Activated T-helper 1 cell treated with anti-CD3 and anti-CD28 coated beads, Interleukin-12 subunit alpha, Interleukin-12 subunit beta, Interleukin-2, Interleukin-4 antibody, amounts not matched to agents 30 ng/mL and 10 ng/mL and 1 ng/mL, durations not matched to agents 14 hours and 24 hours and 36 hours (primary cell): ENCODE measurements at regions not wholly inside any gene's neighbourhood (a gene's known extent, or its start where the extent isn't known, plus 50 kb on each side); places are given as distances from the start of the nearest gene placed in this dataset.

ENCODE experiments used
- DNase-seq: peaks from one replicate; pipeline ENCODE4 v3.0.0; 2021; ENCODE audit warnings: low spot score
- H3K27ac Mint-ChIP-seq: one replicate; pipeline ENCODE4 v1.8.0; 2021; ENCODE audit warnings: mild to moderate bottlenecking, mixed read lengths
- H3K27me3 Mint-ChIP-seq: one replicate; pipeline ENCODE4 v1.8.0; 2022; ENCODE audit warnings: mild to moderate bottlenecking, moderate library complexity, mixed read lengths; ENCODE audit not compliant: insufficient read depth
- H3K36me3 Mint-ChIP-seq: one replicate; pipeline ENCODE4 v1.8.0; 2021; ENCODE audit warnings: low read depth, mixed read lengths
- H3K4me1 Mint-ChIP-seq: one replicate; pipeline ENCODE4 v1.8.0; 2021; ENCODE audit warnings: low read depth, mixed read lengths
- H3K4me3 Mint-ChIP-seq: one replicate; pipeline ENCODE4 v1.8.0; 2021; ENCODE audit warnings: mild to moderate bottlenecking, moderate library complexity, mixed read lengths
- H3K9me3 Mint-ChIP-seq: one replicate; pipeline ENCODE4 v1.8.0; 2021; ENCODE audit warnings: mixed read lengths
- intact Hi-C: fragments of 100-400 bp; cut with micrococcal nuclease; formaldehyde crosslinking; loops from one replicate; pipeline ENCODE4 v1.15.1; 2024

DNA sequence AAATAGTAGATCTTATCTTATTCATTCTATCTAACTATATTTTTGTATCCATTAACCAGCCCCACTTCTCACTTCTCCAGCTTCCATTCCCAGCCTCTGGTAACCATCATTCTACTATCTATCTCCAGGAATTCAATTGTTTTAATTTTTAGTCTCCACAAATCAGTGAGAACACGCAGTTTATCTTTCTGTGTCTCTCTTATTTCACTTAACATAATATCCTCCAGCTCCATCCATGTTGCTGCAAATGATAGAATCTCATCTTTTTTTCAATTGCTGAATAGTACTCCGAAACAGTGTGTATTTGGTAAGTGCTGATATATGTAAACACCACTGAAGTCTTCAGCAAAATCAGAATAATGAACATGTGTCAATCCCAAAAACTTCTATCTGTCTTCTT is 587.2 kb upstream of the ATP2B1 start:
- H3K36me3 Mint-ChIP-seq: no peaks in the 10 kb centered on the region
- intact Hi-C loops: no loop called here
- H3K27me3 Mint-ChIP-seq: peaks cover 2% of the 10 kb centered on the region
- no peak overlapping the region for H3K27ac Mint-ChIP-seq
- DNase-seq: no peak
- H3K4me3 Mint-ChIP-seq: no peak overlapping the region
- H3K4me1 Mint-ChIP-seq: peaks cover 13% of the 10 kb centered on the region
- H3K9me3 Mint-ChIP-seq: no peaks in the 10 kb centered on the region

GRCh38 chr12:90292183-90292582 is 583.5 kb upstream of the ATP2B1 start:
- no peak overlapping the region for H3K27ac Mint-ChIP-seq
- intact Hi-C loops: no loop called here
- peaks cover 1% of the 10 kb centered on the region for H3K36me3 Mint-ChIP-seq
- DNase-seq: no peak
- H3K27me3 Mint-ChIP-seq: peaks cover 2% of the 10 kb centered on the region
- H3K4me1 Mint-ChIP-seq: no peaks in the 10 kb centered on the region
- H3K9me3 Mint-ChIP-seq: peaks cover 16% of the 10 kb centered on the region
- no peak overlapping the region for H3K4me3 Mint-ChIP-seq

GRCh38 chr12:90290980-90291975 is 582.6 kb upstream of the ATP2B1 start:
- intact Hi-C loops: no loop called here
- Mint-ChIP-seq H3K9me3 (peaks cover 16% of the 10 kb centered on the region), H3K27ac (no peak overlapping the region), H3K4me1 (no peaks in the 10 kb centered on the region), H3K27me3 (no peaks in the 10 kb centered on the region), H3K36me3 (peaks cover 1% of the 10 kb centered on the region), H3K4me3 (no peak overlapping the region)
- DNase-seq: no peak

GRCh38 chr12:90287585-90287984 is 578.9 kb upstream of the ATP2B1 start:
- H3K27ac Mint-ChIP-seq: no peak overlapping the region
- H3K4me1 Mint-ChIP-seq: no peaks in the 10 kb centered on the region
- intact Hi-C loops: no loop called here
- no peak overlapping the region for H3K4me3 Mint-ChIP-seq
- DNase-seq: no peak
- peaks cover 1% of the 10 kb centered on the region for H3K36me3 Mint-ChIP-seq
- peaks cover 35% of the 10 kb centered on the region for H3K9me3 Mint-ChIP-seq
- peaks cover 3% of the 10 kb centered on the region for H3K27me3 Mint-ChIP-seq

DNA sequence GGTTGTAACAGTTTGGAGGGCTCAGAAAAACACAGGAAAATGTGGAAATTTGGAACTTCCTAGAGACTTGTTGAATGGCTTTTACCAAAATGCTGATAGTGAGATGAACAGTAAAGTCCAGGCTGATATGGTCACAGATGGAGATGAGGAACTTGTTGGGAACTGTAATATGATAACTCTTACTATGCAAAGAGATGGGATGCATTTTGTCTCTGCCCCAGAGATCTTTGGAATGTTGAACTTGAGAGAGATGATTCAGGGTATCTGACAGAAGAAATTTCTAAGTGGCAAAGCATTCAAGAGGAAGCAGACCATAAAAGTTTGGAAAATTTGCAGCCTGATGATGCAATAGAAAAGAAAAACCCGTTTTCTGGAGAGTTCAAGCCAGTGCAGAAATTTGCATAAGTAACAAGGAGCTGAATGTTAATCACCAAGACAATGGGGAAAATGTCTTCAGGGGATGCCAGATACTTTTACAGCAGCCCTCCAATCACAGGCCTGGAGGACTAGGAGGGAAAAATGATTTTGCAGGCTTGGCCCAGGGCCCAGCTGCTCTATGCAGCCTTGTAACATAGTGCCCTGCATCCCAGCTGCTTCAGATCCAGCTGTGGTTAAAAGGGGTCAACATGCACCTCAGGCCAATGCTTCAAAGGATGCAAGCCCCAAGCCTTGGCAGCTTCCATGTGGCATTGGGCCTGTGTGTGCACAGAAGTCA is 572.7 kb upstream of the ATP2B1 start:
- Mint-ChIP-seq H3K4me3 (no peak overlapping the region), H3K9me3 (peaks cover 33% of the 10 kb centered on the region), H3K27me3 (peaks cover 5% of the 10 kb centered on the region), H3K4me1 (peaks cover 7% of the 10 kb centered on the region), H3K36me3 (no peaks in the 10 kb centered on the region), H3K27ac (no peak overlapping the region)
- intact Hi-C loops: no loop called here
- DNase-seq: no peak

GRCh38 chr12:90280564-90281058 is 572.0 kb upstream of the ATP2B1 start:
- intact Hi-C loops: no loop called here
- DNase-seq: no peak
- H3K4me3 Mint-ChIP-seq: no peak overlapping the region
- H3K9me3 Mint-ChIP-seq: peaks cover 28% of the 10 kb centered on the region
- H3K27ac Mint-ChIP-seq: no peak overlapping the region
- H3K27me3 Mint-ChIP-seq: peaks cover 4% of the 10 kb centered on the region
- H3K4me1 Mint-ChIP-seq: peaks cover 7% of the 10 kb centered on the region
- H3K36me3 Mint-ChIP-seq: no peaks in the 10 kb centered on the region

GRCh38 chr12:90280033-90280432 is 571.4 kb upstream of the ATP2B1 start:
- H3K36me3 Mint-ChIP-seq: no peaks in the 10 kb centered on the region
- H3K9me3 Mint-ChIP-seq: peaks cover 25% of the 10 kb centered on the region
- H3K27ac Mint-ChIP-seq: no peak overlapping the region
- DNase-seq: no peak
- peaks cover 7% of the 10 kb centered on the region for H3K4me1 Mint-ChIP-seq
- H3K4me3 Mint-ChIP-seq: no peak overlapping the region
- peaks cover 2% of the 10 kb centered on the region for H3K27me3 Mint-ChIP-seq
- intact Hi-C loops: no loop called here

- Mint-ChIP-seq H3K9me3 (peaks cover 4% of the 10 kb centered on the region), H3K4me1 (peaks cover 2% of the 10 kb centered on the region), H3K36me3 (no peaks in the 10 kb centered on the region), H3K27me3 (peaks cover 9% of the 10 kb centered on the region), H3K4me3 (no peak overlapping the region), H3K27ac (no peak overlapping the region)
- no peak for DNase-seq
- intact Hi-C loops: no loop called here
These were observed 566.5 kb upstream of the ATP2B1 start for GRCh38 chr12:90275088-90275487.

DNA sequence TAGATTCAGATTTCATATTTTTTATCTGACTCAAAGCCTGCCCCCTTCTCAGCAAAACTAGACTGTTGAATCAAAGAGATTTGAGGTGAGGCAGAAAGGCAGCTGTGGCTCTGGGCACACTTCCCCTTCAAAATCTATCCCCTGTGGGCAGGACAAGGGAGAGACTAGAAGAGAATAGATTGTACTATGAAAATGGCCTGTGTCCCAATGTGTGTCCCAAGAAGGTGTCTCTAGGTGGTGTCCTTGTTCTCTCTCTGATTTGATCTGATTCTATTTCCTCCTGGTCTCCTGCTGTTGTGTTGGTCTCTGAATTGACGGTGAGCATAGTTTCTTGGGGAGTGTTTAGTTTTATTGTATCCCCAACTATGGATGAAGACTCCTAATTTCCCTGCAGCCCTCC is 565.8 kb upstream of the ATP2B1 start:
- H3K27ac Mint-ChIP-seq: no peak overlapping the region
- no peaks in the 10 kb centered on the region for H3K9me3 Mint-ChIP-seq
- H3K27me3 Mint-ChIP-seq: peaks cover 9% of the 10 kb centered on the region
- no peak overlapping the region for H3K4me3 Mint-ChIP-seq
- DNase-seq: no peak
- no peaks in the 10 kb centered on the region for H3K4me1 Mint-ChIP-seq
- intact Hi-C loops: no loop called here
- no peaks in the 10 kb centered on the region for H3K36me3 Mint-ChIP-seq

GRCh38 chr12:90268574-90268973 is 559.9 kb upstream of the ATP2B1 start:
- Mint-ChIP-seq H3K27ac (no peak overlapping the region), H3K9me3 (no peaks in the 10 kb centered on the region), H3K27me3 (peaks cover 7% of the 10 kb centered on the region), H3K4me3 (no peak overlapping the region), H3K4me1 (no peaks in the 10 kb centered on the region), H3K36me3 (no peaks in the 10 kb centered on the region)
- intact Hi-C loops: no loop called here
- no peak for DNase-seq

- peaks cover 6% of the 10 kb centered on the region for H3K27me3 Mint-ChIP-seq
- H3K36me3 Mint-ChIP-seq: no peaks in the 10 kb centered on the region
- no peak for DNase-seq
- no peaks in the 10 kb centered on the region for H3K4me1 Mint-ChIP-seq
- H3K27ac Mint-ChIP-seq: no peak overlapping the region
- no peaks in the 10 kb centered on the region for H3K9me3 Mint-ChIP-seq
- intact Hi-C loops: no loop called here
- H3K4me3 Mint-ChIP-seq: no peak overlapping the region
These were observed 553.6 kb upstream of the ATP2B1 start for GRCh38 chr12:90262251-90262650.

DNA sequence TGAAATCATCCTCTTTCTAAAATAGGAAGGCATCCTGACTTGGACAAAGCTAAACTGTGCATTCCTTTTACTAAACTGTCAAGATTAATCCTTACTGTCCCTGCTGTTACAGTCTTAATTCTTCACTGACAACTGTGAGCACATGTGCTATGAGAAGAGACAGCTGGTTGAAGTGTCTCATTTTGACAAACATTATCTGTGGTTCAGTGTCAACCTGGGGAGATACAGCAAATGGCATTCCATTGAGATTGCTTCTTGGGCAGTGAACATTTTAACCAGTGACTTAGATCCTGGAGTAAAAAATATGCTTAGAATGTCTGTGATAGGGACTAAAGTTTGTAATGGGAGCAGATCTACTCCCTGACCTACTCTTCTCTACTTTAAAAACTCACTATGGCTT is 552.6 kb upstream of the ATP2B1 start:
- no peak for DNase-seq
- intact Hi-C loops: no loop called here

GRCh38 chr12:90260136-90260535 is 551.5 kb upstream of the ATP2B1 start:
- intact Hi-C loops: no loop called here
- Mint-ChIP-seq H3K36me3 (no peaks in the 10 kb centered on the region), H3K4me1 (no peaks in the 10 kb centered on the region), H3K27ac (no peak overlapping the region), H3K4me3 (no peak overlapping the region), H3K27me3 (peaks cover 6% of the 10 kb centered on the region), H3K9me3 (no peaks in the 10 kb centered on the region)
- no peak for DNase-seq

More for the DNA sequence above, 552.6 kb upstream of the ATP2B1 start:
- Mint-ChIP-seq H3K36me3 (no peaks in the 10 kb centered on the region), H3K4me1 (no peaks in the 10 kb centered on the region), H3K27me3 (peaks cover 6% of the 10 kb centered on the region), H3K9me3 (no peaks in the 10 kb centered on the region), H3K27ac (no peak overlapping the region), H3K4me3 (no peak overlapping the region)
